ENCODE measurements at regions not wholly inside any gene's neighbourhood (a gene's known extent, or its start where the extent isn't known, plus 50 kb on each side); places are given as distances from the start of the nearest gene placed in this dataset.

DNA sequence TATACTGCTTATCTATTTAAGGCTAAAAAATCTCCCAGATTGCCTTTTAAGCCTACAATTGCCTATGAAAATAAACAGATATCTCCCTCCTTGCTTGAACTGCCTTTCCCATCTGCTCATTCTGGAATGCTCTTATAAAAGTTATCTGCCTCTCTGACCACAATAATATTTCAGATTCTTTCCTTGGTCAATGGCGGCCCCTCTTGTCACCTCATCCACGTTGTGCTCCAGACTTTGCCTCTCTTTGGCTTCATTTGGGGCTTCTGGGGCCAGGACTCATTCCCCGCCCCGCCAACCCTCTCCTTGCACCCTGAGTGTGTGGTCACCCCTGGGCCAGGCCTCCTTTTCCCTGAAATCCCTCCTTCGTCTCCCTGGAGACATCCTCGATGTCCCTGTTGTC is 110.0 kb upstream of the RPS23 start:
- TF ChIP-seq, protein P1, sequence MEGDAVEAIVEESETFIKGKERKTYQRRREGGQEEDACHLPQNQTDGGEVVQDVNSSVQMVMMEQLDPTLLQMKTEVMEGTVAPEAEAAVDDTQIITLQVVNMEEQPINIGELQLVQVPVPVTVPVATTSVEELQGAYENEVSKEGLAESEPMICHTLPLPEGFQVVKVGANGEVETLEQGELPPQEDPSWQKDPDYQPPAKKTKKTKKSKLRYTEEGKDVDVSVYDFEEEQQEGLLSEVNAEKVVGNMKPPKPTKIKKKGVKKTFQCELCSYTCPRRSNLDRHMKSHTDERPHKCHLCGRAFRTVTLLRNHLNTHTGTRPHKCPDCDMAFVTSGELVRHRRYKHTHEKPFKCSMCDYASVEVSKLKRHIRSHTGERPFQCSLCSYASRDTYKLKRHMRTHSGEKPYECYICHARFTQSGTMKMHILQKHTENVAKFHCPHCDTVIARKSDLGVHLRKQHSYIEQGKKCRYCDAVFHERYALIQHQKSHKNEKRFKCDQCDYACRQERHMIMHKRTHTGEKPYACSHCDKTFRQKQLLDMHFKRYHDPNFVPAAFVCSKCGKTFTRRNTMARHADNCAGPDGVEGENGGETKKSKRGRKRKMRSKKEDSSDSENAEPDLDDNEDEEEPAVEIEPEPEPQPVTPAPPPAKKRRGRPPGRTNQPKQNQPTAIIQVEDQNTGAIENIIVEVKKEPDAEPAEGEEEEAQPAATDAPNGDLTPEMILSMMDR (IDR thresholded peaks at IDR 0.05; ENCODE audit: insufficient read depth, low read length), result no peak
- TF ChIP-seq POLR2AphosphoS5 (IDR thresholded peaks at IDR 0.05; ENCODE audit: low read depth) (no peak), SPI1 (IDR thresholded peaks at IDR 0.05; ENCODE audit: borderline replicate concordance, low read depth) (no peak), GABPA (IDR thresholded peaks at IDR 0.05; ENCODE audit: low read depth) (no peak)
- TF ChIP-seq, protein P2, sequence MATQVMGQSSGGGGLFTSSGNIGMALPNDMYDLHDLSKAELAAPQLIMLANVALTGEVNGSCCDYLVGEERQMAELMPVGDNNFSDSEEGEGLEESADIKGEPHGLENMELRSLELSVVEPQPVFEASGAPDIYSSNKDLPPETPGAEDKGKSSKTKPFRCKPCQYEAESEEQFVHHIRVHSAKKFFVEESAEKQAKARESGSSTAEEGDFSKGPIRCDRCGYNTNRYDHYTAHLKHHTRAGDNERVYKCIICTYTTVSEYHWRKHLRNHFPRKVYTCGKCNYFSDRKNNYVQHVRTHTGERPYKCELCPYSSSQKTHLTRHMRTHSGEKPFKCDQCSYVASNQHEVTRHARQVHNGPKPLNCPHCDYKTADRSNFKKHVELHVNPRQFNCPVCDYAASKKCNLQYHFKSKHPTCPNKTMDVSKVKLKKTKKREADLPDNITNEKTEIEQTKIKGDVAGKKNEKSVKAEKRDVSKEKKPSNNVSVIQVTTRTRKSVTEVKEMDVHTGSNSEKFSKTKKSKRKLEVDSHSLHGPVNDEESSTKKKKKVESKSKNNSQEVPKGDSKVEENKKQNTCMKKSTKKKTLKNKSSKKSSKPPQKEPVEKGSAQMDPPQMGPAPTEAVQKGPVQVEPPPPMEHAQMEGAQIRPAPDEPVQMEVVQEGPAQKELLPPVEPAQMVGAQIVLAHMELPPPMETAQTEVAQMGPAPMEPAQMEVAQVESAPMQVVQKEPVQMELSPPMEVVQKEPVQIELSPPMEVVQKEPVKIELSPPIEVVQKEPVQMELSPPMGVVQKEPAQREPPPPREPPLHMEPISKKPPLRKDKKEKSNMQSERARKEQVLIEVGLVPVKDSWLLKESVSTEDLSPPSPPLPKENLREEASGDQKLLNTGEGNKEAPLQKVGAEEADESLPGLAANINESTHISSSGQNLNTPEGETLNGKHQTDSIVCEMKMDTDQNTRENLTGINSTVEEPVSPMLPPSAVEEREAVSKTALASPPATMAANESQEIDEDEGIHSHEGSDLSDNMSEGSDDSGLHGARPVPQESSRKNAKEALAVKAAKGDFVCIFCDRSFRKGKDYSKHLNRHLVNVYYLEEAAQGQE (IDR thresholded peaks at IDR 0.05; ENCODE audit: insufficient replicate concordance, low read depth), result no peak

All from HL-60 (cell line).